ENCODE measurements at regions not wholly inside any gene's neighbourhood (a gene's known extent, or its start where the extent isn't known, plus 50 kb on each side); places are given as distances from the start of the nearest gene placed in this dataset.

- no peak overlapping the region for H3K27ac ChIP-seq
- no peaks in the 10 kb centered on the region for H3K4me1 ChIP-seq
- H3K9me3 ChIP-seq = no peaks in the 10 kb centered on the region
- no peak overlapping the region for H3K4me3 ChIP-seq
- H3K27me3 ChIP-seq = no peaks in the 10 kb centered on the region
- TF ChIP-seq POLR2A (IDR thresholded peaks at IDR 0.05) (no peak), EP300 (IDR thresholded peaks at IDR 0.05) (no peak), POLR2AphosphoS5 (IDR thresholded peaks at IDR 0.05) (no peak), CTCF (IDR thresholded peaks at IDR 0.05) (no peak)
- DNase-seq (ENCODE audit: low spot score in 2 of 2) = no peak
- WGBS = 85% methylated on average over 4 of the region's 4 CpGs
- H3K36me3 ChIP-seq = no peaks in the 10 kb centered on the region
Measured at GRCh38 chr2:226307487-226308322, 491.9 kb downstream of the IRS1 start.

- Histone ChIP-seq H3K27me3 (no peaks in the 10 kb centered on the region), H3K9me3 (no peaks in the 10 kb centered on the region), H3K36me3 (no peaks in the 10 kb centered on the region), H3K4me3 (no peak overlapping the region), H3K27ac (no peak overlapping the region), H3K4me1 (no peaks in the 10 kb centered on the region)
- WGBS = 96% methylated on average over 2 of the region's 2 CpGs
- TF ChIP-seq POLR2A (IDR thresholded peaks at IDR 0.05) (no peak), POLR2AphosphoS5 (IDR thresholded peaks at IDR 0.05) (no peak), CTCF (IDR thresholded peaks at IDR 0.05) (no peak), EP300 (IDR thresholded peaks at IDR 0.05) (no peak)
- no peak for DNase-seq (ENCODE audit: low spot score in 2 of 2)
Measured at GRCh38 chr2:226306969-226307368, 492.7 kb downstream of the IRS1 start.

- Histone ChIP-seq H3K4me1 (no peaks in the 10 kb centered on the region), H3K27me3 (no peaks in the 10 kb centered on the region), H3K36me3 (no peaks in the 10 kb centered on the region), H3K27ac (no peak overlapping the region), H3K9me3 (no peaks in the 10 kb centered on the region), H3K4me3 (no peak overlapping the region)
- no peak for DNase-seq (ENCODE audit: low spot score in 2 of 2)
- TF ChIP-seq EP300 (IDR thresholded peaks at IDR 0.05) (no peak), POLR2A (IDR thresholded peaks at IDR 0.05) (no peak), CTCF (IDR thresholded peaks at IDR 0.05) (no peak), POLR2AphosphoS5 (IDR thresholded peaks at IDR 0.05) (no peak)
- WGBS = 76% methylated on average over 3 of the region's 3 CpGs
Measured at GRCh38 chr2:226304308-226304707, 495.3 kb downstream of the IRS1 start.

- no peaks in the 10 kb centered on the region for H3K27me3 ChIP-seq
- H3K4me1 ChIP-seq = no peaks in the 10 kb centered on the region
- no peak for DNase-seq (ENCODE audit: low spot score in 2 of 2)
- H3K27ac ChIP-seq = no peak overlapping the region
- 17% methylated on average over 1 of the region's 1 CpG for WGBS
- no peaks in the 10 kb centered on the region for H3K9me3 ChIP-seq
- no peaks in the 10 kb centered on the region for H3K36me3 ChIP-seq
- H3K4me3 ChIP-seq = no peak overlapping the region
- TF ChIP-seq POLR2A (IDR thresholded peaks at IDR 0.05) = no peak
- no peak for TF ChIP-seq CTCF (IDR thresholded peaks at IDR 0.05)
- no peak for TF ChIP-seq EP300 (IDR thresholded peaks at IDR 0.05)
- no peak for TF ChIP-seq POLR2AphosphoS5 (IDR thresholded peaks at IDR 0.05)
Measured at GRCh38 chr2:226303707-226304106, 495.9 kb downstream of the IRS1 start.

- no peaks in the 10 kb centered on the region for H3K36me3 ChIP-seq
- no peak overlapping the region for H3K27ac ChIP-seq
- no peaks in the 10 kb centered on the region for H3K9me3 ChIP-seq
- no peaks in the 10 kb centered on the region for H3K27me3 ChIP-seq
- no peaks in the 10 kb centered on the region for H3K4me1 ChIP-seq
- H3K4me3 ChIP-seq = no peak overlapping the region
- 85% methylated on average over 5 of the region's 5 CpGs for WGBS
- no peak for DNase-seq (ENCODE audit: low spot score in 2 of 2)
- TF ChIP-seq CTCF (IDR thresholded peaks at IDR 0.05) = no peak
- TF ChIP-seq POLR2A (IDR thresholded peaks at IDR 0.05) = no peak
- no peak for TF ChIP-seq EP300 (IDR thresholded peaks at IDR 0.05)
- no peak for TF ChIP-seq POLR2AphosphoS5 (IDR thresholded peaks at IDR 0.05)
Measured at GRCh38 chr2:226300196-226300886, 499.3 kb downstream of the IRS1 start.
